A549 (cell line): ENCODE measurements at regions not wholly inside any gene's neighbourhood (a gene's known extent, or its start where the extent isn't known, plus 50 kb on each side); places are given as distances from the start of the nearest gene placed in this dataset.
A peak's percentile ranks its signal among the peaks of the same experiment; 100 is the strongest.

Experiments used
- ATAC-seq, 2 experiments: fragments of 200-7000 bp in 1 of 2; fragments of >200 bp in 1 of 2; cut with Nextera tagmentation in 1 of 2; cut with Tn5 transposase in 1 of 2; 3 replicates each; pipeline versions ENCODE4 v1.8.0 to v1.9.1; 2018 to 2020; ENCODE audit warnings: mild to moderate bottlenecking in 1 of 2, moderate library complexity in 1 of 2
- CTCF ChIA-PET: fragments of 300-600 bp; sonication (Branson Sonifier 250); formaldehyde crosslinking; extraction: SDS; loops from one replicate; lab custom pipeline; 2021; ENCODE audit warnings: antibody characterized with exemption, inconsistent platforms; lab: Yijun Ruan, JAX
- POLR2A ChIA-PET: fragments of 350-600 bp; formaldehyde crosslinking; extraction: SDS; loops from one replicate; lab custom pipeline; 2021; ENCODE audit warnings: antibody characterized with exemption, inconsistent platforms; lab: Yijun Ruan, JAX
- DNase-seq, 2 experiments: peaks; one replicate each; pipeline versions ENCODE4 v3.0.0 to v3.0.0-alpha.2; 2011 to 2016; ENCODE audit warnings: low read depth in 1 of 2, low spot score in 1 of 2
- FAIRE-seq: peaks from 2 replicates; lab custom pipeline; 2011; peaks lifted over from hg19 to GRCh38; lab: Jason Lieb, UNC
- H3K27ac ChIP-seq, 2 experiments: fragments of >200 bp; sonication (Bioruptor Twin); formaldehyde crosslinking; 3 replicates each; pipeline ENCODE4 v1.5.1; 2016 to 2017
- H3K4me1 ChIP-seq: fragments of >200 bp; sonication (Bioruptor Twin); formaldehyde crosslinking; 3 replicates; pipeline ENCODE4 v1.6.1; 2016
- H3K4me2 ChIP-seq: fragments of >200 bp; sonication (Bioruptor Twin); formaldehyde crosslinking; 3 replicates; pipeline ENCODE4 v1.6.1; 2016
- H3K4me3 ChIP-seq: fragments of >200 bp; sonication (Bioruptor Twin); formaldehyde crosslinking; 3 replicates; pipeline ENCODE4 v1.5.1; 2016
- H3K9me3 ChIP-seq: fragments of >200 bp; sonication (Bioruptor Twin); formaldehyde crosslinking; 3 replicates; pipeline ENCODE4 v1.6.1; 2016
- BHLHE40 ChIP-seq: IDR thresholded peaks from 2 replicates; pipeline ENCODE4 v1.6.1; 2012; ENCODE audit warnings: low read depth, low read length, inconsistent platforms
- CBX2 ChIP-seq: fragments of 200-600 bp; sonication (generic); IDR thresholded peaks from 2 replicates; pipeline ENCODE4 v1.6.1; 2016; ENCODE audit warnings: low read depth, mild to moderate bottlenecking, borderline replicate concordance
- CEBPB ChIP-seq, 2 experiments: fragments of >200 bp in 1 of 2; sonication (Bioruptor Twin) in 1 of 2; formaldehyde crosslinking in 1 of 2; IDR thresholded peaks; 2 replicates each; pipeline ENCODE4 v1.6.1; 2012 to 2016
- CHD4 ChIP-seq: fragments of 200-600 bp; sonication (generic); IDR thresholded peaks from 2 replicates; pipeline ENCODE4 v1.6.1; 2016; ENCODE audit warnings: antibody characterized with exemption, mild to moderate bottlenecking, borderline replicate concordance
- CTCF ChIP-seq: fragments of >200 bp; sonication (Bioruptor Twin); formaldehyde crosslinking; IDR thresholded peaks from 3 replicates; pipeline ENCODE4 v1.5.1; 2016
- FOSB ChIP-seq: fragments of 250-450 bp; sonication (Bioruptor Pico); IDR thresholded peaks from 2 replicates; pipeline ENCODE4 v1.5.0; 2020; ENCODE audit warnings: mild to moderate bottlenecking, moderate library complexity
- HES2 ChIP-seq: fragments of >200 bp; sonication (Bioruptor Twin); formaldehyde crosslinking; IDR thresholded peaks from 2 replicates; pipeline ENCODE4 v1.6.1; 2016
- HEYL ChIP-seq: fragments of 250-450 bp; sonication (Bioruptor Pico); IDR thresholded peaks from 2 replicates; pipeline ENCODE4 v1.8.0; 2021; ENCODE audit warnings: mild to moderate bottlenecking, moderate library complexity
- HOXA7 ChIP-seq: fragments of 250-450 bp; sonication (Bioruptor Pico); IDR thresholded peaks from 2 replicates; pipeline ENCODE4 v1.5.0; 2020; ENCODE audit warnings: mild to moderate bottlenecking, moderate library complexity
- HOXB13 ChIP-seq: fragments of 250-450 bp; sonication (Bioruptor Pico); IDR thresholded peaks from 2 replicates; pipeline ENCODE4 v1.5.0; 2020; ENCODE audit warnings: low read depth, mild to moderate bottlenecking, moderate library complexity
- HOXB5 ChIP-seq: fragments of 250-450 bp; sonication (Bioruptor Pico); IDR thresholded peaks from 2 replicates; pipeline ENCODE4 v1.5.0; 2020; ENCODE audit warnings: mild to moderate bottlenecking, moderate library complexity
- MAZ ChIP-seq: fragments of 150-350 bp; IDR thresholded peaks from 2 replicates; pipeline ENCODE4 v1.6.1; 2014; ENCODE audit warnings: antibody characterized with exemption, low read depth, low read length, borderline replicate concordance
- MYC ChIP-seq: IDR thresholded peaks from 2 replicates; pipeline ENCODE4 v1.6.1; 2012; ENCODE audit warnings: mild to moderate bottlenecking, inconsistent platforms, low read length, improper control_type of control experiment, borderline replicate concordance
- NR3C1 ChIP-seq: fragments of >200 bp; sonication (Bioruptor Twin); formaldehyde crosslinking; IDR thresholded peaks from 3 replicates; pipeline ENCODE4 v1.6.1; 2017
- PHF8 ChIP-seq: fragments of 200-600 bp; sonication (generic); IDR thresholded peaks from 2 replicates; pipeline ENCODE4 v1.6.1; 2016; ENCODE audit warnings: low read depth, mild to moderate bottlenecking, antibody characterized with exemption, moderate library complexity, borderline replicate concordance
- SMC3 ChIP-seq: fragments of >200 bp; sonication (Bioruptor Twin); formaldehyde crosslinking; IDR thresholded peaks from 3 replicates; pipeline ENCODE4 v1.6.1; 2018; ENCODE audit warnings: inconsistent platforms
- TP53 ChIP-seq: fragments of 250-450 bp; sonication (Bioruptor Pico); IDR thresholded peaks from 2 replicates; pipeline ENCODE4 v1.5.0; 2021; ENCODE audit warnings: mild to moderate bottlenecking, moderate library complexity
- USF2 ChIP-seq: fragments of 450-650 bp; IDR thresholded peaks from 2 replicates; pipeline ENCODE4 v1.6.1; 2014; ENCODE audit warnings: antibody characterized with exemption
- ZFP36 ChIP-seq: fragments of 450-650 bp; IDR thresholded peaks from 2 replicates; pipeline ENCODE4 v1.6.1; 2014; ENCODE audit warnings: borderline replicate concordance; ENCODE audit not compliant: partially characterized antibody
- WGBS: methylation state at CpG from one replicate; pipeline ENCODE4 v1.1.6; 2017; ENCODE audit errors: missing lambda C conversion rate; 5-methylcytosine and 5-hydroxymethylcytosine counted together

- Histone ChIP-seq H3K9me3 (no peaks in the 10 kb centered on the region), H3K4me3 (no peak overlapping the region), H3K27ac (peak overlapping the region in 1 of 2 experiments; percentile 45; a peak in 2 of 6 replicates), H3K4me1 (peaks cover 22% of the 10 kb centered on the region), H3K4me2 (no peak overlapping the region)
- FAIRE-seq: no peak
- DNase-seq: no peak
- no peak for TF ChIP-seq FOSB (CRISPR knock-in tag)
- no peak for TF ChIP-seq CEBPB (IDR thresholded peaks at IDR 0.05)
- no peak for TF ChIP-seq MYC
- no peak for TF ChIP-seq CHD4
- TF ChIP-seq CBX2: no peak
- no peak for TF ChIP-seq CTCF
- no peak for TF ChIP-seq HEYL
- no peak for TF ChIP-seq SMC3
- WGBS: 88% methylated on average over 2 of the region's 2 CpGs
- CTCF ChIA-PET: no interaction called here
- no peak for ATAC-seq
- POLR2A ChIA-PET: no interaction called here
Measured at GRCh38 chr13:79939689-79940088, 401.2 kb downstream of the SPRY2 start.

- 87% methylated on average over 3 of the region's 3 CpGs for WGBS
- no peak for ATAC-seq
- DNase-seq: no peak
- ChIA-PET POLR2A (interaction anchor here (1.4 kb wide), 1 partner anchor 162 kb away, joined by 3 read pairs; no protein-coding TSS in a partner anchor), CTCF (no interaction called here)
- Histone ChIP-seq H3K27ac (peak overlapping the region; percentile 91), H3K4me3 (no peak overlapping the region), H3K4me2 (no peak overlapping the region), H3K9me3 (0 out of 3 replicates have a peak, but pooled peaks cover 4% of the 10 kb centered on the region), H3K4me1 (peaks cover 18% of the 10 kb centered on the region)
- TF ChIP-seq HOXB5: no peak
- TF ChIP-seq CBX2: no peak
- TF ChIP-seq FOSB (CRISPR knock-in tag): no peak
- no peak for TF ChIP-seq HOXA7 (CRISPR knock-in tag)
- TF ChIP-seq NR3C1: no peak
- no peak for TF ChIP-seq CTCF
- no peak for TF ChIP-seq ZFP36
- TF ChIP-seq MAZ: no peak
- no peak for TF ChIP-seq HOXB13 (CRISPR knock-in tag)
- TF ChIP-seq TP53 (CRISPR knock-in tag): no peak
- no peak for TF ChIP-seq USF2
- TF ChIP-seq HES2: no peak
- no peak for TF ChIP-seq BHLHE40
- no peak for TF ChIP-seq PHF8
- no peak for FAIRE-seq
Measured at GRCh38 chr13:79937771-79938216, 403.1 kb downstream of the SPRY2 start.
